ENCODE measurements at regions not wholly inside any gene's neighbourhood (a gene's known extent, or its start where the extent isn't known, plus 50 kb on each side); places are given as distances from the start of the nearest gene placed in this dataset.
A peak's percentile ranks its signal among the peaks of the same experiment; 100 is the strongest.
"Not testable (repeated sequence)": the region's sequence is repeated elsewhere in the genome, so short reads cannot be mapped to it uniquely, and the experiment has no call there.

DNA sequence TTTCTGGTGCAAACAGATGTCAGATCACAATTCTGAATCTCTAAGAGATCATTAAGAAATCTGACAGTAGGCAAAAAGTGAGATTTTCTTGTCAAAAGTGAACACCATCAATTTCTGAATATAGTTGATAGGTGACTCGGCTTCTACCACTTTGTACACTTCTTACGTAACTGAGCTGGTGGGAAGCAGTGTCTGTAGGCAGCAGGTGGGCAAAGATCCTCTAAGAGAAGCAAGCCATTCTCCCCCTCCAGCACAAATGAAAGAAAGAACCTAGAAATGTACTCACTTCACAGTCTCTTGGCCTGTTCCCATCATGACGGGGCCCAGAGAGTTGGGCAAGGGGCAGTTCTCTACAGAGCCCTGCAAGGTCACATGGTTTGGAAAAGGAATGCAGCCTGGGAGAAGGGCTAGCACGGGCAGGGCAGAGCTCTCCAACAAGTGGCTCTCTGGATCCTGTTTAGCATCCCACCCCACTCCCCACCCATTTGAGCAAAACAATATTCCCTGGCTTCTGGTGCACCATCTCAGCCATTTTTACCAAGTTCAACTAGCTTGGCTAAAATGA is 412.6 kb downstream of the LTN1 start:
- DNase-seq = no peak

DNA sequence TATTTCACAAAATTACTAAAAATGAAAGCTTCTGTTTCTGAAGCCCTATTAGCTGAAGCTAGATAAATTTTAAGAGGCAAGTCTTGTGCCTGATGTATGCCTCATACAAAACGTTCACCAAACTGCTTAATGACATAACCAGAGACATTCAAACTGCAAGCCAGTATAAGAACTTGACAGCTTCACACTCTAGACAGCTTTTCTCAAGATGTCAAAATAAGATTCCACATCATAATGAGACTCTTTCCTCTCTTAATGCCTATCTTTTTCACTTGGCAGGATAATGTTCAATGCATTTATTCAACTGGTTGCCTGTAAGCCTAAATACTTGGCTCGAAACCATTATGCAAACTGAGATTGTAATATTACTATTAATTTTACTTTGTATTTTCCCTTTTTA is 424.0 kb downstream of the LTN1 start:
- no peak for DNase-seq

DNA sequence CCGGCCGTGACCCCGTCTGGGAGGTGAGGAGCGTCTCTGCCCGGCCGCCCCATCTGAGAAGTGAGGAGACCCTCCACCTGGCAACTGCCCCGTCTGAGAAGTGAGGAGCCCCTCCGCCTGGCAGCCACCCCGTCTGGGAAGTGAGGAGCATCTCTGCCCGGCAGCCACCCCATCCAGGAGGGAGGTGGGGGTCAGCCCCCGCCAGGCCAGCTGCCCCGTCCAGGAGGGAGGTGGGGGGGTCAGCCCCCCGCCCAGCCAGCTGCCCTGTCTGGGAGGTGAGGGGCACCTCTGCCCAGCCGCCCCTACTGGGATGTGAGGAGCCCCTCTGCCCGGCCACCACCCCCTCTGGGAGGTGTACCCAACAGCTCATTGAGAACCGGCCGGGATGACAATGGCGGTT is 428.7 kb downstream of the LTN1 start:
- not testable (repeated sequence) for DNase-seq

DNA sequence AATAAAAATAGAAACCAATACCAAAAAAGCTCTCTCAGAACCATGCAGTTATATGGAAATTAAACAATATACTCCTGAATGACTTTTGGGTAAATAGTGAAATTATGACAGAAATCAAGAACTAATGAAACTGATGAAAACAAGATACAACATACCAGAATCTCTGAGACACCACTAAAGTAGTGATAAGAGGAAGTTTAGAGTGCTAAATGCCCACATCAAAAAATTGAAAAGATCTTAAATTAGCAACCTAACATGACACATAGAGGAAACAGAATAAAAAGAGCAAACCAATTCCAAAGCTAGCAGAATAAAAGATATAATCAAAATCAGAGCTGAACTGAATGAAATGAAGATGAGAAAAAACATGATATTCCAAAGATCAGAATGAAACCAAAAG is 430.9 kb downstream of the LTN1 start:
- no peak for DNase-seq

DNA sequence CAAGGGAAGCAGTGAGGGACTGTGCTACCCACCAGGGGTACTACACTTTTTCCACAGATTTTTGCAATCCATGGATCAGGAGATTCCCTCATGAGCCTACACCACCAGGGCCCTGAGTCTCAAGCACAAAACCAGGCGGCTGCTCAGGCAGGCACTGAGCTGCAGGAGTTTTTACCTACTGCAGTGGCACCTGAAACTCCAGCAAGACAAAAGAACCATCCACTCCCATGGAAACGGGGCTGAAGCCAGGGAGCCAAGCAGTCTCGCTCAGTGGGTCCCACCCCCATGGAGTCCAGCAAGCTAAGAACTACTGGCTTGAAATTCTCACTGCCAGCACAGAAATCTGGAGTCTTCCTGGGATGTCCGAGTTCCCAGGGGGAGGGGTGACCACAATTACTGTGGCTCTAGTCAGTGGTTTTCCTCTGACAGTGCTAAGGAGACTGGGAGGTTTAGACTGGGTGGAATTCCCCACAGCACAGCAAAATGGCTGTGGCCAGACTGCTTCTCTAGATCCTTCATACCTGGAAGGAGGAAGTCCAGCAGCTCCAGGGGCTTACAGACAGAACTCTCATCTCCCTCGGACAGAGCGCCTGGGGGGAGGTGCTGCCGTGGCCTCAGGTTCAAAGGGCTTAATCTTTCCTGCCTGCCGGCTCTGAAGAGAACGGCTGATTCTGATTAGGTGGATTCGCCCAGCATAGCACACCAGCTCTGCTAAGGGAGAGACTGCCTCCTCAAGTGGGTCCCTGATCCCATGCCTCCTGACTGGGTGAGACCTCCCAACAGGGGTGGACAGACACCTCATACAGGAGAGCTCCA is 437.8 kb downstream of the LTN1 start:
- DNase-seq = no peak

DNA sequence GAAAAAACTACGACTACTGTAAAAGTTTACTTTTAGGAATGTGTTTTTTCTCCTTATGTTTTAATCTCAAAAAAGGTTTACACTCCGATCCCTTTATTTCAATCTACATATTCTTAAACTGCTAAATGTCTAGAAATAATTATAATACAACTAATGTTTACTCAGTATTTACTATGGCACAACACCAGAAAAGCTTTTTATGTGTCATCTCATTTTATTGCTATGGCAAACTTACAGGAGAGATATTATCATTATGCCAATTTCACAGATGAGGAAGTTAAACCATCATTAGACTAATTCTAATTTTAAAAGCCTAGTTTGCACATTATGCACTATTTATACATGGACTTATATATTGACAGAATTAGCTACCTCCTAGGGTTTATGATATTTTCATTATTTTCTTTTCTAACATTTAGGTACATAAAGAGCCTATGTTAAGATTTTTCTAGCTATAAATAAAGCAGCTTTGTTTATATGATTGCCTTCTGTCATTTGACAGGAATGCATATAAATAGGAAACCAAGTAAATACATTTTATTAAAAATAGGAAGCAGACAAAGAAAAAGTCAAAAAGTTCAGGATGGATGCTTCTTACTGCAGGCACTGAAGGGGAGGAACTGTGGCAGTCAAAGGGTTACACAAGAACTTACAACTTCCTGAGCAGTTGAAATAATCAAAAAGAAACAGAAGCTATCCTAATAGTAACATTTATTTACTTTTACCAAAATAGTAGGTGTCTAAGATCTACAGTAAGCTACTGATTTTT is 442.4 kb downstream of the LTN1 start:
- no peak for DNase-seq

DNA sequence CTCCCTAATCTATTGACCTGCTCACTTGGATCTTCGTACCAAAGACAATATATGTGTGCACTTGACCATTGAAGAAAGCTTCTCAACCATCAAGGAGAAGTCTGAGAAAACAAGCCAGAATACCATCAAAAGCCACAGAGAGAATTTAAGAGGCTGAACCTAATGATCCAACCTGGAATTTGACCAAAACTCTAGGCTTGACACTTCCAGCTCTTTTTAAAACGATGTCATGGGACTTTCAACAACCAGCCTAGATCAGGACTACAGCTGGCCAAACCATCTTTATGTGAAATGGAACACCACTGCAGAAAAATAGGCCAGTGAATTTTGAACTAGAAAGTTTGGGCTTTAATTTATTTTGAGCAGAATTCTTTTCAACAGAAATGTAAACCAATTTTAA is 444.4 kb downstream of the LTN1 start:
- no peak for DNase-seq

DNA sequence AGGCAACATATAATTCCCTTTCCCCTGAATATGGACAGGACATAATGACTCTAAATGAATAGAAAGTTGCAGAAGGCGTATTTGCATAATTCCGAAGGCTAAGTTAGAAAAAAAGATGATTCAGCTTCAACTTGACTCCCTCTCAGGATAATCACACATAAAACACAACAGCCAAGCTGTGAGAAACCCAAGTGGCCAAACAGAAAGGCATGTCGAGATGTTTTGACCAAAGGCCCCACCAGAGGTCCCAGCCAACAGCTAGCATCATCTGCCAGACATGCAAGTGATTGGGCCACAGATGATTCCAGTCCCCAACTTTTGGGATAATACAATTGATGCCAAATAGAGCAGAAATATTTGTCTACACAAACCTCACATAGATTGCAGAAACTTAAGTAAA is 444.9 kb downstream of the LTN1 start:
- DNase-seq = no peak

DNA sequence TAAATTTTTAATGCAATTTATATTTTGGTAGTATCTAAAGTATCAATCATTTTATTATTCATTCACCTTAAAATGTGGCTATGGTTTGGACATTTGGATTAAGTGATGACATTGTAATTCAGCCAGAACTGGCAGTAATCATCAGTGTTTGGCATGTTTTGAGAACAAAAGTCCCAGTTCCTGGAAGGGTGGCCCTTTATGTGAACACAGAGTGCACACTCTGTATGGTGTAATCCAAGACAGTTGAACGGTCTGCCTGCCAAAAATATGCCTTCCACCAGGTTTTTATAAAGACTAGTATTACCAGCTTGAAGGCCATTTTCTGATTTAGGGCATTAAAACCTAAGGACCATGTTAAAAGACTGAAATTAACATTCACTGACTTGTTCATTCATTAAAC is 448.7 kb downstream of the LTN1 start:
- no peak for DNase-seq

DNA sequence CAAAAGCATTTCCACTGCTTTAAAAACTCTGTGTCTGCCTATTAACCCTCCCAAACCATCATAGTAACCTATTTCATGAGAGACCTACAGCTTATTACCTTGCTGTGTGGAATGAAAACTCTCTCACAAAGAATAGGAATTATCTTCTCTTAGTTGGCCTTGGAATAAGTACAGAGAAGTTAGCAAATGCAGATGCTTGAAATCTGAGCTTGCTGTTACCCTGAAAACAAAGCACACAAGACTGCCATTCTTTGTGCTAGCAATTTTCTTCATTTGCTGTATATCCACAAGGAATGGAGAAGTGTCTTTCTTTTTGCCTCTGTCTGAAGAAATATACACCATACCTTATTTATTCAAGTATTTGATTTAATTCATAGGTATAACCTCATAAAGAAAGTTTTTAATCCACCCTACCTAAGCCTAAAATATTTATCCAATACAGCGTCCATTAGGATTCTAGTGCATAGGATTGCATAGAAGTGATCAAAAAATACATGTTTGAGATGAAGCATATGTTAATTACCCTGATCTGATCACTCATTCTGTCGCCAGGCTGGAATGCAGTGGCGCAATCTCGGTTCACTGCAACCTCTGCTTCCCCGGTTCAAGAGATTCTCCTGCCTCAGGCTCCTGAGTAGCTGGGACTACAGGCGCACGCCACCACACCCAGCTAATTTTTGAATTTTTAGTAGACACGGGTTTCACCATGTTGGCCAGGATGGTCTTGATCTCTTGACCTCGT is 451.1 kb downstream of the LTN1 start:
- DNase-seq = no peak

DNA sequence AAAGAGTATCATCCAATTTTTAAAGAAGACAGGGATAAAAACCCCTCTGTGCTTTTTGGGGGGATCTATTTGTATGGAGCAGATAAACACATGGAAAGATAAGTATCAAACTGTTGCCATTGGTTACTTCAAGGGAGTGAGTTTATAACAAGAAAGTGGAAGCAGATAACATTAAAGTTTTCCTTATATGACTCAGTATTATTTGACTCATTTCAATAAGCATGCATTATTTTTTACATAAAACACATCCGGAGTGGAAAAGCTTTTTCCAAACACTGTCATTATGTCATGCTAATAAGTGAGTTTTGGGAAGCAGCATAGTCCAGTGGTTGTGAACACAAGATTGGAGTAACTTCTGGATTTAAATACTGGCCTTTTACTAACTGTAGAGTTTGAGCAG is 452.2 kb downstream of the LTN1 start:
- DNase-seq = no peak

DNA sequence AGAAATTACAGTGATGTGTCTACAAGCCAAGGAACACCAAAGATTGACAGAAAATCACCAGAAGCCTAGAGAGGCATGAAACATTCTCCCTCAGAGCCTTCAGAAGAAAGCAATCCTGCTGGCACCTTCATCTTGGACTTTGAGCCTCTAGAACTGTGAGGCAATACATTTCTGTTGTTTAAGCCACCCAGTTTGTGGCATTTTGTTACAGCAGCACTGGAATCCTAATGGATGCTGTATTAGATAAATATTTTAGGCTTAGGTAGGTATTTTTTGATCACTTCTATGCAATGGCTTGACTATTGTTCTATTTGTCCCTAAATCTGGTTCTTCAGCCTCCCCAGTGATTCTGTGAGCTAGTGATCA is 453.1 kb downstream of the LTN1 start:
- DNase-seq = no peak

DNA sequence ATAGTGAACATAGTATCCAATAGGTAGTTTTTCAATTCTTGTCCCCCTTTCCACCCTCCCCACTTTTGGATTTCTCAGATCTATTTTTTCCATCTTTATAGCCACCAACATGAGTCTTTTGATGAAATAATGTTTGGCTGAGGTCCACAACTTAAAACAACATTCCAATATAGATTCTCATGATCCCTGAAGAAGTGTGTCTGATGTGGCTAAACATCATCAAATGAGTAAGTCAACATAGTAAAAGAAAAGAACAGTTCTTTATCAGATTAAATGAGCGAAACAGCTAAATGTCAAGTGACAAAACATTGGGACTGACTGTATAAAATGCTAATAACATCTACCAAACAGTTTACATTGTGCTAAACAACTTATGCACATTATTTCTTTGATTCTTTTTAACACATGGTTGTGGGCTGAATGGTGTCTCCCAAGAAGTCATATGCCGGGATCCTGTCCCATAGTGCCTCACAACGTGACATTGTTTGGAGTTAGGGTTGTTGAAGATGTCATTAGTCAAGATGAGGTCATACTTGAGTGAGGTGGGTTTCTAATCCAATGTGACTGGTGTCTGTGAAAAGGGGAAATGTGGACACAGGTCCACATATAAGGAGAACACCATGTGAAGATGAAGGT is 453.6 kb downstream of the LTN1 start:
- no peak for DNase-seq

DNA sequence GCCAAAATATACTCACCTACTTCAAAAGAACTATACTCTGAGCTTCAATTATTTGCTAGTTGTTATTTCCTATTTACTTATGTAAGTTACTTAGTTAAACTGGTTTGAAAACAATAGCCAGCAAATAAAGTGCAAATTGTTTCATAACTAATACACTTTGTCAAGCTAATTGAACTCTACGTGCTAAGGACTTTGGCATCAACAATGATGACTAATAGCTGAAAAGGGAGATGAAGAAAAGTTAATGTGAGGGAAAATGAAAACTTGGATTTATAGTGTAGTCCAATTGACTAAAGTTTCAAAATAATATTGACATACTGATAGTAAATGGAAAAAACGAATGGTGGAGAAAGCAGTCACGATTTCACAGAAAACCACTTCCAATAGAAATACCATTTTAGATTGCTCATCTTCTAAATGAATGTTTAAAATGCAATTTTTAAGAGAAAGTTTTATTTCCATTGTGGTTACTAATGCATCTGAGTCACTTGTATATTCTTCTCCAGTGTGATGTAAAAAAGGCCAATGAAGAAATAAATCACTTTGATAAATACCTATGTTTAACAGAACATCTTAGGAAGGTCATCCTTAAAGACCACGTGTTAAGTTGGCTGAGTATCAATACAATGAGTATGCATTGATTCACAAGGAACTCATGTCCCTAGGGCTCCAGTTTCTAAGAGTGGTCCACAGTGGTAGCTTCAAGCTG is 455.2 kb downstream of the LTN1 start:
- no peak for DNase-seq

DNA sequence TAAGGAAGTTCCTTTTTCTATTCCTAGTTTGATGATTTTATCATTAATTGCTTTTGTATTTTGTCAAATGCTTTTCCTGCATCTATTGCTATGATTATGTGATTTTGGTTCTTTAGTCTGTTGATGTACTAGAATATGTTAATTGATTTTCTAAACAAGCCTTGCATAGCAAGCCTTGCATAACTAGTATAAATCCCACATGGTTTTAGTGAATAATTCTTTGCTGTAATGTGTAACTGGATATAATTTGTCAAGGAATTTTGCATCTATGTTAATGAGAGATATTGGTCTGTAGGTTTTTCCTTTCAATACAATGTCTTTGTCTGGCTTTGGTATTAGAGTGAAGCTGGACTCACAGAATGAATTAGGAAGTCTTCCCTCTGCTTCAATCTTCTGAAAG is 460.2 kb downstream of the LTN1 start:
- no peak for DNase-seq

DNA sequence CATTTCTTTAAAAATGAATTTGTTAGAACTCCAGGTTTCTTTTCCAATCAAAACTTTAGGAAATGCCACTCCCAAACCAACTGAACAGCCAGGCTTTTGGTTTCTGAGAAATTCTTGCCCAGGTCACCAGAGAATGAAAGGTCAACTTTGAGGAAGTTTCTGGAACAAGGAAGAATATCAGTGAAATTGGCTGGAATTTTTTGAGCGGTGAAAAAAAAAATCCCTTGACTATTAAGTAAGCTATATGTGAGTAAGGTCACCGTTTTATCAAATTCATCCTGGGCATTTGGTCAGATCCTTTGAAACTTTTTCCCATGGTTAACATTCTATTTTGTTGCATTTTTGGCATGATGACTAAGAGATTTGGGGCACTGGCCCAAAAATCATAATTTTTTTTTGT is 469.3 kb downstream of the LTN1 start:
- no peak for DNase-seq

DNA sequence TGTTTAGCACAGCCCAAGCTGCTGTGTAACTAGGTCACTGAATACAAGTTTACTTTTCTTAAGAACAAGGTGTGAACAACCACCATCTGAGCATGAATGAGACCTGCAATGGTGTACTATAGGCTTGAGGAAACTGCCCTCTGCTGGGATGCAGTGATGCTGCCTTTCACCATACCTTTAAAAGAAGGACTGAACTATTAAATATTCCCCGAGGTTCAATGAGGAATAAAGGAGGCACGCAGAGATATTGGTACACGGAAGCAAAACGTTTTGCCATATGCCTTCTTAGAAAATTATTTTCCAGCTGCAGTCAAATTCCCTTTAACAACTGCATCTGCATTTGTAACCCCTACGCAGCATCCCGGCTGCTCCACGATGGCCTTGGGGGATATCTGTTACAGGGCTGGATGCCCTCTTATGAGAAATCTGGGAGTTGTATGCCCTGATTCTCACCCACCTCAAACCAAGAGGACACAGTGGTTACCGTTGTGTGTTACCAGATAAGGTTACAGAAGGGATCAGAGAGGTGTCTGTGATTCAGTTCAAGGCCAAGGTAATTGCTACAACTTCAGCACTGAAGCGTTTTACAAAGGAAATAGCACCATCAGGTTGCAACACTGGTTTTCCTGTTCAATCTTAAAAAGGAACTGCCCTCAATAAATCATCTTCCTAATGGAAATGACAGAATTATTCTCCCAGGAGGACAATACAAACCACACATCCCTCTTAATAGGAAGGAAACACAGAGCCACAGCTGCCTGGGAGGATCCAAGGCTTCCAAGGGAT is 470.5 kb downstream of the LTN1 start:
- peak; percentile 2 for DNase-seq

DNA sequence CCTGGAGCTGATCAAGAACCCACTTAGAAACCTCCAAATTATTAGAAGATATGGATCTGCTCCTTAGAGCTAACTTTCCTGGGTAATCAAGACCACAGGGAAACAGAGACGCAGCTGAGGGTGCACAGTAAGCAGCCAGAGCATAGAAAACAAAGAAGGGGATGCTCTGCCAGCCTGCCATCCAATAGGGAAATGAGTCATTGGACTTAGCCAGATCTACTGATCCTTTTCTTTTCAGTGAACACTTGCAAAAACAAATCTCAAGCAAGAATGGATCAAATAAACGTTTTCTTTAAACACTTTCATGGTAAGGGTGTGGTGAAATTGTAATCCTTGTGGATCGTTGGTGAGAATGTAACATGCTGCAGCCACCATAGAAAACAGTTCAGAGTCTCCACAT is 474.0 kb downstream of the LTN1 start:
- DNase-seq = no peak

DNA sequence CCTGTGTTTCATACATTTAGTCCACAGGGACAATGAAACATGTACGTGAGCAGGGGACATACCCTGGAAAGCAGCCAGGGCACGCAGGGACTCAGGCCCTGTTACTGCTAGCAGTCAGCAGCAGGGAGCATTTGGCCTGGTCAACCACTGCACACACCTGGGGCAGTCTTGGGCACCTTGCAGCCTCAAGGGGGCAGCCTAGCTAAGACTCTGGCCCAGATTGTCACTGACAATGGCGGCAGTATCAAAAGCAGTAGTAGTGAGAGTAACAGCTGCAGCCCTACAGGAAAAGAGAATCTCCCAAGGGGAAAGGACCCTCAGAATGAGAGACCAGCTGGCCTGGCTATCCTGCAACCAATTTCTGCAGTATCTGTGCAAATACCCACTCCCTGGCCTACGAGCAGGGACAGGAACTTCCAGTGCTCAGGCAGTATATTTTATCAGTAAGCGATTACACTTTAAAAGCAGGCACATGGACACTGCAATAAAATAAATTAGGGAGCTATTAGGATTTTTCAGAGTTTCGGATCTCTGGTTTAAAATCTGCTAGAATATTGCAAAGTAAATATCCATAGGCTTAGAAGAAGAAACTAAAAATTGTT is 475.6 kb downstream of the LTN1 start:
- peak; percentile 31 for DNase-seq

DNA sequence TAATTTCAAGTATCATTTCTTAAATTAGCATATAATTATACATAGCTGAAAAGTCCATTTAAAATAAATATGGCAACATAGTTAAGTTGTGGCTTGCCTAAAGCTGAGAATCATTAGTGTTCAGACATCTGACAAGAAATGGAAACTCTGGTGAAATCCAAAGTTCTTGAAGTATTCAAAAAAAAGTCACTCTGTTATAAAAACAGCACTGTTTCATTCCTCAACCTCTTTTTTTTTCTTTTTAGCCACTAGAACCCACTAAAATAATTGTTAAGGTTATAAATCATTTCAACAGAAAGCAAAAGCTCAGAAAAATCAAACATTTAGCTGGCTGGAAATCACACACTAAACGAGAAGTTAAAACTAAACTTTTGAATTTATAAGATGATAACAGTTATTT is 476.7 kb downstream of the LTN1 start:
- no peak for DNase-seq

DNA sequence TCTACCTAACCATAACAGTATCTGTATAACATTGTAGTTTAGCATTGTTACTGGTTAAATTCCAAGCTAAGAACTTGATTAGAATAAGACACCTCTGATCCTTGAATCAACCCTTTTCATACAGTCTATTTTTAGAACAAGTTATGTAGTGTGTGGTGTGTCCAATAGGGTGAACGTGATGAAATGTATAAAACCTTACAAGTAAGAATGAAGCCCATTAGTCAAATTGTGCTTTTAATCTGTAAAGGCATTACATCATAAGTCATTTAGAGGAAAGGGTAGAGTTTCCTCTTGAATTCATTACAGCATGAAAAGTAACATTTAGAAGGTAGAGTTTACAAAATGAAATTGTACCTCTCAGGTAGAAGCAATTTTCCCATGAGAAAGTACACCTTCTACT is 479.2 kb downstream of the LTN1 start:
- DNase-seq = no peak

Measured in NK-92 treated with Interleukin-12 subunit alpha and Interleukin-12 subunit beta, amount 100 ng/mL, for 24 hours (cell line).